ENCODE measurements at regions not wholly inside any gene's neighbourhood (a gene's known extent, or its start where the extent isn't known, plus 50 kb on each side); places are given as distances from the start of the nearest gene placed in this dataset.
A peak's percentile ranks its signal among the peaks of the same experiment; 100 is the strongest.

- Histone ChIP-seq H3K27me3 (ENCODE audit: control insufficient read depth, insufficient read depth, low read length) (no peaks in the 10 kb centered on the region), H3K4me3 (ENCODE audit: low read length) (no peak overlapping the region)
These were observed 991.9 kb upstream of the CHAC2 start for GRCh38 chr2:52775674-52776073.

GRCh38 chr2:52765735-52766134, 1001.9 kb upstream of the CHAC2 start:
- no peaks in the 10 kb centered on the region for H3K4me1 ChIP-seq (ENCODE audit: control insufficient read depth, insufficient read depth, low read length)
- no CpG with 5 or more reads among the region's 2 CpGs for WGBS (ENCODE audit: insufficient coverage)
- no peak overlapping the region for H3K4me3 ChIP-seq (ENCODE audit: low read length)
- H3K27ac ChIP-seq (ENCODE audit: low read length), result no peak overlapping the region
- no peaks in the 10 kb centered on the region for H3K36me3 ChIP-seq (ENCODE audit: control insufficient read depth, insufficient read depth, low read length)
- no peak for DNase-seq
- H3K27me3 ChIP-seq (ENCODE audit: control insufficient read depth, insufficient read depth, low read length), result no peaks in the 10 kb centered on the region
- H3K9me3 ChIP-seq (replicated peaks; ENCODE audit: control insufficient read depth, low read depth, low read length), result peaks cover 6% of the 10 kb centered on the region

More at GRCh38 chr2:52775674-52776073, 991.9 kb upstream of the CHAC2 start:
- H3K36me3 ChIP-seq (ENCODE audit: control insufficient read depth, insufficient read depth, low read length), result no peaks in the 10 kb centered on the region
- peaks cover 5% of the 10 kb centered on the region for H3K9me3 ChIP-seq (replicated peaks; ENCODE audit: control insufficient read depth, low read depth, low read length)
- H3K27ac ChIP-seq (ENCODE audit: low read length), result no peak overlapping the region
- 88% methylated on average over 1 of the region's 2 CpGs for WGBS (ENCODE audit: insufficient coverage)
- no peak for DNase-seq
- no peaks in the 10 kb centered on the region for H3K4me1 ChIP-seq (ENCODE audit: control insufficient read depth, insufficient read depth, low read length)

DNA sequence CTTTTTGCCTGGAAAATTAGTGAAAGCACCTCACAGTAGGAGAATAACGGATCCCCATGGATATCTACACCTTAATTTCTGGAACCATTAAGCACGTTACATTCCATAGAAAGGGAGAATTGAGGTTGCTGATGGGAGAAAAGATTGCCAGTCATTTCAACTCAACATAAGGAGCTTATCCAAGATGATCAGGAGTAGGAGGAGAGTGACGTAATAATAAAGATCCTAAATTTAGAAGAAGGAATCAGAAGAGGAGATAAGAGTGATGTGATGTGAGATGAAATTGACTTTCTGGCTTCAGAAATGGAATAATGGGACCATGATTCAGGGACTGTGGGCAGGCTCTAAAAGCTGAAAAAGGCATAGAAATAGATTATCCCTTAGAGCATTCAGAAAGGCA, 1017.8 kb upstream of the CHAC2 start:
- 83% methylated on average over 1 of the region's 3 CpGs for WGBS (ENCODE audit: insufficient coverage)
- Histone ChIP-seq H3K36me3 (ENCODE audit: control insufficient read depth, insufficient read depth, low read length) (no peaks in the 10 kb centered on the region), H3K9me3 (replicated peaks; ENCODE audit: control insufficient read depth, low read depth, low read length) (peaks cover 2% of the 10 kb centered on the region), H3K27ac (ENCODE audit: low read length) (no peak overlapping the region), H3K27me3 (ENCODE audit: control insufficient read depth, insufficient read depth, low read length) (no peaks in the 10 kb centered on the region), H3K4me1 (ENCODE audit: control insufficient read depth, insufficient read depth, low read length) (no peaks in the 10 kb centered on the region), H3K4me3 (ENCODE audit: low read length) (no peak overlapping the region)
- DNase-seq, result no peak

DNA sequence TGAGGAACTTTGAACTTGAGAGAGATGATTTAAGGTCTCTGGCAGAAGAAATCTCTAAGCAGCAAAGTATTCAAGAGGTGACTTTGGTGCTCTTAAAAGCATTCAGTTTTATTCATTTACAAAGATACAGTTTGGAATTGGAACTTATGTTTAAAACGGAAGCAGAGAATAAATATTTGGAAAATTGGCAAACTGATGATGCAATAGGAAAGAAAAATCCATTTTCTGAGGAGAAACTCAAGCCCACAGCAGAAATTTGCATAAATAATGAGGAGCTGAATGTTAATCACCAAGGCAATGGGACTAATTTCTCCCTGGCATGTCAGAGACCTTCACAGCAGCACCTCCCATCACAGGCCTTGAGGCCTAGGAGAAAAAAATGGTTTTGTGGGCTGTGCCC, 1022.5 kb upstream of the CHAC2 start:
- no peak for DNase-seq
- no peak overlapping the region for H3K27ac ChIP-seq (ENCODE audit: low read length)
- no peaks in the 10 kb centered on the region for H3K4me1 ChIP-seq (ENCODE audit: control insufficient read depth, insufficient read depth, low read length)
- peaks cover 2% of the 10 kb centered on the region for H3K9me3 ChIP-seq (replicated peaks; ENCODE audit: control insufficient read depth, low read depth, low read length)
- H3K4me3 ChIP-seq (ENCODE audit: low read length), result no peak overlapping the region
- H3K36me3 ChIP-seq (ENCODE audit: control insufficient read depth, insufficient read depth, low read length), result no peaks in the 10 kb centered on the region
- no peaks in the 10 kb centered on the region for H3K27me3 ChIP-seq (ENCODE audit: control insufficient read depth, insufficient read depth, low read length)
- no CpG with 5 or more reads among the region's 1 CpG for WGBS (ENCODE audit: insufficient coverage)

- no peaks in the 10 kb centered on the region for H3K4me1 ChIP-seq (ENCODE audit: control insufficient read depth, insufficient read depth, low read length)
- H3K36me3 ChIP-seq (ENCODE audit: control insufficient read depth, insufficient read depth, low read length), result no peaks in the 10 kb centered on the region
- H3K27me3 ChIP-seq (ENCODE audit: control insufficient read depth, insufficient read depth, low read length), result no peaks in the 10 kb centered on the region
- no peak overlapping the region for H3K27ac ChIP-seq (ENCODE audit: low read length)
- H3K4me3 ChIP-seq (ENCODE audit: low read length), result no peak overlapping the region
- WGBS (ENCODE audit: insufficient coverage), result 79% methylated on average over 2 of the region's 3 CpGs
- no peaks in the 10 kb centered on the region for H3K9me3 ChIP-seq (replicated peaks; ENCODE audit: control insufficient read depth, low read depth, low read length)
- no peak for DNase-seq
These were observed 1034.7 kb upstream of the CHAC2 start for GRCh38 chr2:52732849-52733395.

- H3K9me3 ChIP-seq (replicated peaks; ENCODE audit: control insufficient read depth, low read depth, low read length), result no peaks in the 10 kb centered on the region
- no peaks in the 10 kb centered on the region for H3K4me1 ChIP-seq (ENCODE audit: control insufficient read depth, insufficient read depth, low read length)
- H3K27ac ChIP-seq (ENCODE audit: low read length), result no peak overlapping the region
- no peaks in the 10 kb centered on the region for H3K36me3 ChIP-seq (ENCODE audit: control insufficient read depth, insufficient read depth, low read length)
- no peaks in the 10 kb centered on the region for H3K27me3 ChIP-seq (ENCODE audit: control insufficient read depth, insufficient read depth, low read length)
- H3K4me3 ChIP-seq (ENCODE audit: low read length), result no peak overlapping the region
- no peak for DNase-seq
These were observed 1043.0 kb upstream of the CHAC2 start for GRCh38 chr2:52724585-52724984.

- Histone ChIP-seq H3K4me1 (ENCODE audit: control insufficient read depth, insufficient read depth, low read length) (no peaks in the 10 kb centered on the region), H3K27ac (ENCODE audit: low read length) (no peak overlapping the region), H3K27me3 (ENCODE audit: control insufficient read depth, insufficient read depth, low read length) (no peaks in the 10 kb centered on the region), H3K9me3 (replicated peaks; ENCODE audit: control insufficient read depth, low read depth, low read length) (peaks cover 1% of the 10 kb centered on the region), H3K36me3 (ENCODE audit: control insufficient read depth, insufficient read depth, low read length) (no peaks in the 10 kb centered on the region), H3K4me3 (ENCODE audit: low read length) (no peak overlapping the region)
- no peak for DNase-seq
- no CpG with 5 or more reads among the region's 3 CpGs for WGBS (ENCODE audit: insufficient coverage)
These were observed 1049.8 kb upstream of the CHAC2 start for GRCh38 chr2:52717836-52718235.

- DNase-seq, result no peak
- H3K27me3 ChIP-seq (ENCODE audit: control insufficient read depth, insufficient read depth, low read length), result no peaks in the 10 kb centered on the region
- H3K27ac ChIP-seq (ENCODE audit: low read length), result no peak overlapping the region
- 70% methylated on average over 2 of the region's 5 CpGs for WGBS (ENCODE audit: insufficient coverage)
- no peak overlapping the region for H3K4me3 ChIP-seq (ENCODE audit: low read length)
- peaks cover 2% of the 10 kb centered on the region for H3K9me3 ChIP-seq (replicated peaks; ENCODE audit: control insufficient read depth, low read depth, low read length)
- no peaks in the 10 kb centered on the region for H3K36me3 ChIP-seq (ENCODE audit: control insufficient read depth, insufficient read depth, low read length)
- no peaks in the 10 kb centered on the region for H3K4me1 ChIP-seq (ENCODE audit: control insufficient read depth, insufficient read depth, low read length)
These were observed 1056.6 kb upstream of the CHAC2 start for GRCh38 chr2:52710810-52711618.

DNA sequence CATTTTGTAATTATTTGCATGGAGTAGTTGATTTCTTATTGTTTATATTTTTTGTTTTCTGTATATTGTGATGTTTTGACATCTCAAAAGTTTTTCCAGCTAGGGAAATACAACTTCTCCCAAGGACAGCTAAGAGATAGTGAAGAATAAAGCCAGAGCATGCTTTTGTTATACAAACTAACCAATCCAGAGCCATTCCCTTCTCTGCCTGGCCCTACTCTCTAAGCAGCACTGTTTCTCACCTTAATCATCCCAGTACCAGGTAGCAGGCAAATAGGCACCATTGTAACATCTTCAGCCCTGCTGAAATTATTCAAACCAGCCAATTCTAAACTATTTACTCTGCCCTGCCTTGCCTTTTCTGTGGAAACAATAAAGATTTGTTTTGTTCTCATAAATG, 1063.4 kb upstream of the CHAC2 start:
- Histone ChIP-seq H3K9me3 (replicated peaks; ENCODE audit: control insufficient read depth, low read depth, low read length) (no peaks in the 10 kb centered on the region), H3K27ac (ENCODE audit: low read length) (no peak overlapping the region), H3K36me3 (ENCODE audit: control insufficient read depth, insufficient read depth, low read length) (no peaks in the 10 kb centered on the region), H3K4me1 (ENCODE audit: control insufficient read depth, insufficient read depth, low read length) (no peaks in the 10 kb centered on the region), H3K27me3 (ENCODE audit: control insufficient read depth, insufficient read depth, low read length) (no peaks in the 10 kb centered on the region), H3K4me3 (ENCODE audit: low read length) (no peak overlapping the region)
- DNase-seq, result no peak

DNA sequence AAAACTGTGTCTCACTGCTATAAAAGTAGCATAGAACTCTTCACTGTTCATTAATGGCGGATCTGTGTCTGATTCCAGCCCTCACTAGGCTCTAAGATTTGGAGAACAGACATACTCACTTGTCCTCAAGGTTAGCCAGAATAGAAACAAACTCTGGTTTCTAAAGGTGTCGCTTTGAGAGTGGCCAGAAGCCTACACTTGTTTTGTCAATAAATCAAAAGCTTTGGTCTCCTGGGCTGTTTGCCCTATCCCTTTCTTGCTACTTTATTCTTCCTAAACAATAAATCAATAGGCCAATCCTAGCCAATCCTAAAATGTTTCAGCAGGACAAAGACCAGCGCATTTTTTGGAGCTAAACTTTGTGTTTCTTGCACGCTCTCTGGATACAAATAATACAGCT, 1064.6 kb upstream of the CHAC2 start:
- H3K36me3 ChIP-seq (ENCODE audit: control insufficient read depth, insufficient read depth, low read length), result no peaks in the 10 kb centered on the region
- H3K27me3 ChIP-seq (ENCODE audit: control insufficient read depth, insufficient read depth, low read length), result no peaks in the 10 kb centered on the region
- no peaks in the 10 kb centered on the region for H3K4me1 ChIP-seq (ENCODE audit: control insufficient read depth, insufficient read depth, low read length)
- DNase-seq, result no peak
- 77% methylated on average over 2 of the region's 4 CpGs for WGBS (ENCODE audit: insufficient coverage)
- H3K27ac ChIP-seq (ENCODE audit: low read length), result no peak overlapping the region
- H3K9me3 ChIP-seq (replicated peaks; ENCODE audit: control insufficient read depth, low read depth, low read length), result no peaks in the 10 kb centered on the region
- no peak overlapping the region for H3K4me3 ChIP-seq (ENCODE audit: low read length)

GRCh38 chr2:52698408-52698807, 1069.2 kb upstream of the CHAC2 start:
- H3K27me3 ChIP-seq (ENCODE audit: control insufficient read depth, insufficient read depth, low read length), result no peaks in the 10 kb centered on the region
- 20% methylated on average over 1 of the region's 3 CpGs for WGBS (ENCODE audit: insufficient coverage)

More at GRCh38 chr2:52698408-52698807, 1069.2 kb upstream of the CHAC2 start:
- H3K9me3 ChIP-seq (replicated peaks; ENCODE audit: control insufficient read depth, low read depth, low read length), result no peaks in the 10 kb centered on the region
- H3K36me3 ChIP-seq (ENCODE audit: control insufficient read depth, insufficient read depth, low read length), result no peaks in the 10 kb centered on the region
- H3K4me3 ChIP-seq (ENCODE audit: low read length), result no peak overlapping the region
- DNase-seq, result peak; percentile 34
- no peaks in the 10 kb centered on the region for H3K4me1 ChIP-seq (ENCODE audit: control insufficient read depth, insufficient read depth, low read length)
- H3K27ac ChIP-seq (ENCODE audit: low read length), result no peak overlapping the region

Measured in muscle of leg (tissue), 3 donors.